ENCODE measurements at regions not wholly inside any gene's neighbourhood (a gene's known extent, or its start where the extent isn't known, plus 50 kb on each side); places are given as distances from the start of the nearest gene placed in this dataset.
A peak's percentile ranks its signal among the peaks of the same experiment; 100 is the strongest.

- intact Hi-C loops (cut with DNase I), result loop anchor here in 1 of 10 donors (10.0 kb wide), 1 partner anchor 1322 kb away; no protein-coding TSS in a partner anchor
- Histone ChIP-seq H3K27me3 (no peaks in the 10 kb centered on the region), H3K36me3 (no peaks in the 10 kb centered on the region), H3K27ac (no peak overlapping the region), H3K9me3 (no peaks in the 10 kb centered on the region), H3K4me3 (no peak overlapping the region), H3K4me1 (no peaks in the 10 kb centered on the region)
- no peak for TF ChIP-seq CTCF (IDR thresholded peaks at IDR 0.05)
- WGBS, 2 donors, result 75 to 79% methylated on average over 3 of the region's 3 CpGs
- ATAC-seq, result no peak
- no peak for DNase-seq
Observed at GRCh38 chr2:66957198-66957597, 439.9 kb upstream of the ETAA1 start.

GRCh38 chr2:66957677-66958076, 439.5 kb upstream of the ETAA1 start:
- Histone ChIP-seq H3K4me3 (no peak overlapping the region), H3K27ac (no peak overlapping the region), H3K27me3 (no peaks in the 10 kb centered on the region), H3K36me3 (no peaks in the 10 kb centered on the region), H3K9me3 (no peaks in the 10 kb centered on the region), H3K4me1 (no peaks in the 10 kb centered on the region)
- DNase-seq (no peak), ATAC-seq (no peak)
- no peak for TF ChIP-seq CTCF (IDR thresholded peaks at IDR 0.05)
- intact Hi-C loops (cut with DNase I), result loop anchor here in 1 of 10 donors (10.0 kb wide), 1 partner anchor 1323 kb away; no protein-coding TSS in a partner anchor
- 77 to 84% methylated on average over 4 of the region's 4 CpGs for WGBS, 2 donors

- Histone ChIP-seq H3K27me3 (no peaks in the 10 kb centered on the region), H3K36me3 (no peaks in the 10 kb centered on the region), H3K27ac (no peak overlapping the region), H3K4me1 (no peaks in the 10 kb centered on the region), H3K4me3 (no peak overlapping the region), H3K9me3 (no peaks in the 10 kb centered on the region)
- TF ChIP-seq CTCF (IDR thresholded peaks at IDR 0.05), result no peak
- intact Hi-C loops (cut with DNase I), result no loop called here
- WGBS, 2 donors, result 41 to 47% methylated on average over 7 of the region's 7 CpGs
- peak in 1 of 8 donors; percentile 22 for ATAC-seq
- peak; percentile 4 to 23 for DNase-seq
Observed at GRCh38 chr2:66960161-66960560, 437.0 kb upstream of the ETAA1 start.

- no peaks in the 10 kb centered on the region for H3K9me3 ChIP-seq
- H3K27ac ChIP-seq, result no peak overlapping the region
- 40 to 43% methylated on average over 3 of the region's 3 CpGs for WGBS, 2 donors
- no peak overlapping the region for H3K4me3 ChIP-seq
- DNase-seq (no peak), ATAC-seq (no peak)
- no peaks in the 10 kb centered on the region for H3K27me3 ChIP-seq
- intact Hi-C loops (cut with DNase I), result no loop called here
- no peaks in the 10 kb centered on the region for H3K36me3 ChIP-seq
- H3K4me1 ChIP-seq, result no peaks in the 10 kb centered on the region
- TF ChIP-seq CTCF (IDR thresholded peaks at IDR 0.05), result no peak
Observed at GRCh38 chr2:66962716-66963115, 434.4 kb upstream of the ETAA1 start.
